ENCODE measurements at regions not wholly inside any gene's neighbourhood (a gene's known extent, or its start where the extent isn't known, plus 50 kb on each side); places are given as distances from the start of the nearest gene placed in this dataset.

GRCh38 chr3:72194458-72194857, 409.5 kb upstream of the PROK2 start:
- DNase-seq (ENCODE audit: low read depth, low spot score) = no peak
- no peaks in the 10 kb centered on the region for H3K27me3 ChIP-seq (ENCODE audit: control insufficient read depth, insufficient read depth, low read length)
- intact Hi-C loops (cut with micrococcal nuclease; ENCODE audit: unreplicated experiment) = no loop called here
- H3K4me3 ChIP-seq (ENCODE audit: low read depth in 2 of 2, low read length in 2 of 2) = no peak overlapping the region
- no peak overlapping the region for H3K27ac ChIP-seq (ENCODE audit: low read length)
- no peaks in the 10 kb centered on the region for H3K9me3 ChIP-seq (ENCODE audit: control insufficient read depth, insufficient read depth, low read depth, low read length)
- ChIA-PET POLR2A (no interaction called here), CTCF (no interaction called here)
- TF ChIP-seq SIN3A (IDR thresholded peaks at IDR 0.05; ENCODE audit: borderline replicate concordance, insufficient read depth, low read depth, low read length) (no peak), TCF7L2 (IDR thresholded peaks at IDR 0.05; ENCODE audit: low read depth, low read length) (no peak)
- TF ChIP-seq, protein P1, sequence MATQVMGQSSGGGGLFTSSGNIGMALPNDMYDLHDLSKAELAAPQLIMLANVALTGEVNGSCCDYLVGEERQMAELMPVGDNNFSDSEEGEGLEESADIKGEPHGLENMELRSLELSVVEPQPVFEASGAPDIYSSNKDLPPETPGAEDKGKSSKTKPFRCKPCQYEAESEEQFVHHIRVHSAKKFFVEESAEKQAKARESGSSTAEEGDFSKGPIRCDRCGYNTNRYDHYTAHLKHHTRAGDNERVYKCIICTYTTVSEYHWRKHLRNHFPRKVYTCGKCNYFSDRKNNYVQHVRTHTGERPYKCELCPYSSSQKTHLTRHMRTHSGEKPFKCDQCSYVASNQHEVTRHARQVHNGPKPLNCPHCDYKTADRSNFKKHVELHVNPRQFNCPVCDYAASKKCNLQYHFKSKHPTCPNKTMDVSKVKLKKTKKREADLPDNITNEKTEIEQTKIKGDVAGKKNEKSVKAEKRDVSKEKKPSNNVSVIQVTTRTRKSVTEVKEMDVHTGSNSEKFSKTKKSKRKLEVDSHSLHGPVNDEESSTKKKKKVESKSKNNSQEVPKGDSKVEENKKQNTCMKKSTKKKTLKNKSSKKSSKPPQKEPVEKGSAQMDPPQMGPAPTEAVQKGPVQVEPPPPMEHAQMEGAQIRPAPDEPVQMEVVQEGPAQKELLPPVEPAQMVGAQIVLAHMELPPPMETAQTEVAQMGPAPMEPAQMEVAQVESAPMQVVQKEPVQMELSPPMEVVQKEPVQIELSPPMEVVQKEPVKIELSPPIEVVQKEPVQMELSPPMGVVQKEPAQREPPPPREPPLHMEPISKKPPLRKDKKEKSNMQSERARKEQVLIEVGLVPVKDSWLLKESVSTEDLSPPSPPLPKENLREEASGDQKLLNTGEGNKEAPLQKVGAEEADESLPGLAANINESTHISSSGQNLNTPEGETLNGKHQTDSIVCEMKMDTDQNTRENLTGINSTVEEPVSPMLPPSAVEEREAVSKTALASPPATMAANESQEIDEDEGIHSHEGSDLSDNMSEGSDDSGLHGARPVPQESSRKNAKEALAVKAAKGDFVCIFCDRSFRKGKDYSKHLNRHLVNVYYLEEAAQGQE (IDR thresholded peaks at IDR 0.05; ENCODE audit: insufficient read depth in 1 of 2, low read depth in 2 of 2, low read length in 1 of 2) = no peak
- TF ChIP-seq, protein P2, sequence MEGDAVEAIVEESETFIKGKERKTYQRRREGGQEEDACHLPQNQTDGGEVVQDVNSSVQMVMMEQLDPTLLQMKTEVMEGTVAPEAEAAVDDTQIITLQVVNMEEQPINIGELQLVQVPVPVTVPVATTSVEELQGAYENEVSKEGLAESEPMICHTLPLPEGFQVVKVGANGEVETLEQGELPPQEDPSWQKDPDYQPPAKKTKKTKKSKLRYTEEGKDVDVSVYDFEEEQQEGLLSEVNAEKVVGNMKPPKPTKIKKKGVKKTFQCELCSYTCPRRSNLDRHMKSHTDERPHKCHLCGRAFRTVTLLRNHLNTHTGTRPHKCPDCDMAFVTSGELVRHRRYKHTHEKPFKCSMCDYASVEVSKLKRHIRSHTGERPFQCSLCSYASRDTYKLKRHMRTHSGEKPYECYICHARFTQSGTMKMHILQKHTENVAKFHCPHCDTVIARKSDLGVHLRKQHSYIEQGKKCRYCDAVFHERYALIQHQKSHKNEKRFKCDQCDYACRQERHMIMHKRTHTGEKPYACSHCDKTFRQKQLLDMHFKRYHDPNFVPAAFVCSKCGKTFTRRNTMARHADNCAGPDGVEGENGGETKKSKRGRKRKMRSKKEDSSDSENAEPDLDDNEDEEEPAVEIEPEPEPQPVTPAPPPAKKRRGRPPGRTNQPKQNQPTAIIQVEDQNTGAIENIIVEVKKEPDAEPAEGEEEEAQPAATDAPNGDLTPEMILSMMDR (IDR thresholded peaks at IDR 0.05) = no peak
- H3K36me3 ChIP-seq (ENCODE audit: control insufficient read depth, insufficient read depth, low read length) = no peaks in the 10 kb centered on the region
- no peak for ATAC-seq
- H3K4me1 ChIP-seq (ENCODE audit: control insufficient read depth, insufficient read depth, low read length) = no peaks in the 10 kb centered on the region
- BruUV-seq (replicated peaks) = no TSS peak
- in situ Hi-C loops (cut with HindIII; ENCODE audit: low pct_unique_long_range_greater_than_20kb, low sequenced_read_pairs) = no loop called here

GRCh38 chr3:72193771-72194430, 409.0 kb upstream of the PROK2 start:
- Histone ChIP-seq H3K9me3 (ENCODE audit: control insufficient read depth, insufficient read depth, low read depth, low read length) (no peaks in the 10 kb centered on the region), H3K36me3 (ENCODE audit: control insufficient read depth, insufficient read depth, low read length) (no peaks in the 10 kb centered on the region), H3K27me3 (ENCODE audit: control insufficient read depth, insufficient read depth, low read length) (no peaks in the 10 kb centered on the region), H3K27ac (ENCODE audit: low read length) (no peak overlapping the region), H3K4me3 (ENCODE audit: low read depth in 2 of 2, low read length in 2 of 2) (no peak overlapping the region), H3K4me1 (ENCODE audit: control insufficient read depth, insufficient read depth, low read length) (no peaks in the 10 kb centered on the region)
- TF ChIP-seq SIN3A (IDR thresholded peaks at IDR 0.05; ENCODE audit: borderline replicate concordance, insufficient read depth, low read depth, low read length) (no peak), POLR2AphosphoS5 (IDR thresholded peaks at IDR 0.05; ENCODE audit: low read depth, low read length) (no peak), TCF7L2 (IDR thresholded peaks at IDR 0.05; ENCODE audit: low read depth, low read length) (no peak)
- TF ChIP-seq, protein P2 (IDR thresholded peaks at IDR 0.05) = no peak
- TF ChIP-seq, protein P1 (IDR thresholded peaks at IDR 0.05; ENCODE audit: insufficient read depth in 1 of 2, low read depth in 2 of 2, low read length in 1 of 2) = no peak
- POLR2A ChIA-PET = no interaction called here
- no TSS peak for BruUV-seq (replicated peaks)
- no peak for DNase-seq (ENCODE audit: low read depth, low spot score)
- ATAC-seq = no peak
- intact Hi-C loops (cut with micrococcal nuclease; ENCODE audit: unreplicated experiment) = no loop called here
- CTCF ChIA-PET = no interaction called here
- in situ Hi-C loops (cut with HindIII; ENCODE audit: low pct_unique_long_range_greater_than_20kb, low sequenced_read_pairs) = no loop called here
